ENCODE measurements at regions not wholly inside any gene's neighbourhood (a gene's known extent, or its start where the extent isn't known, plus 50 kb on each side); places are given as distances from the start of the nearest gene placed in this dataset.
"Not testable (repeated sequence)": the region's sequence is repeated elsewhere in the genome, so short reads cannot be mapped to it uniquely, and the experiment has no call there.

GRCh38 chr18:9047715-9048114, 54.8 kb upstream of the NDUFV2 start:
- intact Hi-C loops (cut with DNase I) = no loop called here
- ATAC-seq = no peak
- Histone ChIP-seq H3K9me3 (peaks cover 0 to 25% of the 10 kb centered on the region in 2 donors), H3K4me1 (no peaks in the 10 kb centered on the region), H3K27ac (no peak overlapping the region), H3K4me3 (no peak overlapping the region), H3K27me3 (no peaks in the 10 kb centered on the region), H3K36me3 (no peaks in the 10 kb centered on the region)
- TF ChIP-seq CTCF (IDR thresholded peaks at IDR 0.05) = no peak
- no peak for DNase-seq

- Histone ChIP-seq H3K4me3 (no peak overlapping the region), H3K27me3 (no peaks in the 10 kb centered on the region), H3K9me3 (peaks cover 0 to 30% of the 10 kb centered on the region in 2 donors), H3K27ac (no peak overlapping the region), H3K36me3 (no peaks in the 10 kb centered on the region), H3K4me1 (no peaks in the 10 kb centered on the region)
- intact Hi-C loops (cut with DNase I) = no loop called here
- no peak for TF ChIP-seq CTCF (IDR thresholded peaks at IDR 0.05)
- DNase-seq (no peak), ATAC-seq (no peak)
Measured at GRCh38 chr18:9048236-9048635, 54.3 kb upstream of the NDUFV2 start.

GRCh38 chr18:9048808-9049494, 53.5 kb upstream of the NDUFV2 start:
- no peak overlapping the region for H3K27ac ChIP-seq
- no peak overlapping the region for H3K4me3 ChIP-seq
- peaks cover 0 to 33% of the 10 kb centered on the region in 2 donors for H3K9me3 ChIP-seq
- DNase-seq (no peak), ATAC-seq (no peak)
- H3K36me3 ChIP-seq = no peaks in the 10 kb centered on the region
- no peak for TF ChIP-seq CTCF (IDR thresholded peaks at IDR 0.05)
- H3K4me1 ChIP-seq = no peaks in the 10 kb centered on the region
- intact Hi-C loops (cut with DNase I) = no loop called here
- no peaks in the 10 kb centered on the region for H3K27me3 ChIP-seq

GRCh38 chr18:9049495-9049809, 53.0 kb upstream of the NDUFV2 start:
- H3K27me3 ChIP-seq = no peaks in the 10 kb centered on the region
- no peak for TF ChIP-seq CTCF (IDR thresholded peaks at IDR 0.05)
- intact Hi-C loops (cut with DNase I) = no loop called here
- H3K27ac ChIP-seq = no peak overlapping the region
- no peak overlapping the region for H3K4me3 ChIP-seq
- H3K4me1 ChIP-seq = no peaks in the 10 kb centered on the region
- H3K9me3 ChIP-seq = peaks cover 0 to 33% of the 10 kb centered on the region in 2 donors
- DNase-seq (no peak), ATAC-seq (no peak)
- H3K36me3 ChIP-seq = no peaks in the 10 kb centered on the region

- H3K27ac ChIP-seq; H3K4me3 ChIP-seq; ATAC-seq; DNase-seq; H3K27me3 ChIP-seq; intact Hi-C loops (cut with DNase I); H3K4me1 ChIP-seq; H3K36me3 ChIP-seq: not testable (repeated sequence)
- H3K9me3 ChIP-seq = peaks cover 0 to 33% of the 10 kb centered on the region in 2 donors
Measured at GRCh38 chr18:9050628-9051284, 51.7 kb upstream of the NDUFV2 start.
